H1 (cell line): ENCODE measurements at regions not wholly inside any gene's neighbourhood (a gene's known extent, or its start where the extent isn't known, plus 50 kb on each side); places are given as distances from the start of the nearest gene placed in this dataset.
A peak's percentile ranks its signal among the peaks of the same experiment; 100 is the strongest.

Experiments used
- CTCF ChIA-PET: fragments of 300-600 bp; sonication (Branson Sonifier 250); formaldehyde crosslinking; loops from one replicate; lab custom pipeline; 2021; ENCODE audit not compliant: partially characterized antibody; lab: Charles Lee
- POLR2A ChIA-PET: fragments of 300-600 bp; sonication (Branson Sonifier 250); formaldehyde crosslinking; loops from one replicate; lab custom pipeline; 2021; ENCODE audit warnings: inconsistent platforms; ENCODE audit not compliant: partially characterized antibody; lab: Charles Lee
- DNase-seq, 2 experiments: peaks; one replicate each; pipeline versions ENCODE4 v3.0.0 to v3.0.0-alpha.2; 2010 to 2022; ENCODE audit warnings: low spot score in 2 of 2, low read depth in 1 of 2, mixed read lengths in 1 of 2
- FAIRE-seq: peaks from 2 replicates; lab custom pipeline; 2011; peaks lifted over from hg19 to GRCh38; lab: Jason Lieb, UNC
- H2AFZ ChIP-seq: 2 replicates; pipeline ENCODE4 v1.8.1; 2012; ENCODE audit warnings: low read length, inconsistent platforms
- H2AK5ac ChIP-seq: 2 replicates; pipeline ENCODE4 v1.6.1; 2013; ENCODE audit warnings: low read depth, low read length
- H2BK120ac ChIP-seq: replicated peaks from 2 replicates; pipeline ENCODE3; 2013; ENCODE audit warnings: low read depth, low read length, inconsistent platforms
- H2BK12ac ChIP-seq: 2 replicates; pipeline ENCODE4 v1.6.1; 2013; ENCODE audit warnings: low read depth, low read length
- H2BK15ac ChIP-seq: 2 replicates; pipeline ENCODE4 v1.6.1; 2013; ENCODE audit warnings: low read length
- H2BK20ac ChIP-seq: 2 replicates; pipeline ENCODE4 v1.6.1; 2013; ENCODE audit warnings: low read length
- H2BK5ac ChIP-seq: 2 replicates; pipeline ENCODE4 v1.6.1; 2013; ENCODE audit warnings: low read depth, low read length
- H3K14ac ChIP-seq: 2 replicates; pipeline ENCODE4 v1.6.1; 2013; ENCODE audit warnings: inconsistent platforms; ENCODE audit not compliant: insufficient read length
- H3K18ac ChIP-seq: 2 replicates; pipeline ENCODE4 v1.6.1; 2013; ENCODE audit warnings: low read length; ENCODE audit errors: extremely low read depth
- H3K23ac ChIP-seq: 2 replicates; pipeline ENCODE4 v1.6.1; 2013; ENCODE audit warnings: inconsistent platforms; ENCODE audit not compliant: insufficient read length
- H3K23me2 ChIP-seq: 2 replicates; pipeline ENCODE4 v1.6.1; 2013; ENCODE audit warnings: low read depth, low read length
- H3K27ac ChIP-seq: 2 replicates; pipeline ENCODE4 v1.6.1; 2011; ENCODE audit warnings: low read depth, low read length, inconsistent platforms
- H3K27me3 ChIP-seq, 4 experiments: replicated peaks in 1 of 4; 1 replicate in 1 of 4; 2 replicates in 3 of 4; pipeline versions ENCODE4 v1.6.1 to v1.8.1; 2011 to 2013; ENCODE audit warnings: low read length in 3 of 4, mild to moderate bottlenecking in 3 of 4, inconsistent platforms in 2 of 4, mixed read lengths in 2 of 4, moderate library complexity in 1 of 4; ENCODE audit not compliant: control insufficient read depth in 3 of 4, insufficient read depth in 3 of 4; ENCODE audit errors: extremely low read depth in 1 of 4
- H3K36me3 ChIP-seq, 4 experiments: 2 replicates each; pipeline versions ENCODE4 v1.6.1 to v1.8.1; 2011 to 2013; ENCODE audit warnings: mild to moderate bottlenecking in 4 of 4, low read length in 3 of 4, moderate library complexity in 2 of 4, control low read depth in 1 of 4, inconsistent platforms in 1 of 4; ENCODE audit not compliant: insufficient read depth in 4 of 4, control insufficient read depth in 2 of 4
- H3K4ac ChIP-seq: replicated peaks from 2 replicates; pipeline ENCODE3; 2013; ENCODE audit warnings: low read length, low read depth, mixed read lengths, inconsistent platforms; ENCODE audit not compliant: insufficient read length
- H3K4me1 ChIP-seq, 4 experiments: replicated peaks in 1 of 4; 1 replicate in 1 of 4; 2 replicates in 3 of 4; pipeline versions ENCODE4 v1.6.1 to v1.8.1; 2011 to 2013; ENCODE audit warnings: low read length in 3 of 4, inconsistent platforms in 2 of 4, mixed read lengths in 1 of 4; ENCODE audit not compliant: insufficient read depth in 4 of 4, control insufficient read depth in 3 of 4
- H3K4me2 ChIP-seq, 2 experiments: 2 replicates each; pipeline versions ENCODE4 v1.6.1 to v1.8.1; 2011 to 2013; ENCODE audit warnings: low read depth in 2 of 2, low read length in 2 of 2, control low read depth in 1 of 2, inconsistent platforms in 1 of 2, mild to moderate bottlenecking in 1 of 2; ENCODE audit not compliant: insufficient read depth in 1 of 2
- H3K4me3 ChIP-seq, 4 experiments: fragments of 200-600, 300-600 bp in 1 of 4; sonication (generic), shearing (Covaris generic), sonication (Bioruptor Twin) in 1 of 4; 2 replicates each; pipeline versions ENCODE4 v1.5.1 to v1.8.1; 2011 to 2016; ENCODE audit warnings: low read length in 4 of 4, low read depth in 3 of 4, control low read depth in 2 of 4, inconsistent platforms in 2 of 4, mild to moderate bottlenecking in 2 of 4, mixed read lengths in 1 of 4, moderate library complexity in 1 of 4; ENCODE audit not compliant: insufficient read depth in 2 of 4; ENCODE audit errors: extremely low read depth in 1 of 4
- H3K56ac ChIP-seq: replicated peaks from 2 replicates; pipeline ENCODE3; 2013; ENCODE audit warnings: low read depth, mild to moderate bottlenecking, mixed read lengths, low read length, inconsistent platforms; ENCODE audit not compliant: insufficient read length
- H3K79me1 ChIP-seq: 2 replicates; pipeline ENCODE4 v1.6.1; 2013; ENCODE audit warnings: low read depth, low read length, control low read depth
- H3K79me2 ChIP-seq, 2 experiments: 2 replicates each; pipeline versions ENCODE4 v1.6.1 to v1.8.1; 2012 to 2013; ENCODE audit warnings: low read length in 2 of 2, mild to moderate bottlenecking in 2 of 2, inconsistent platforms in 1 of 2; ENCODE audit not compliant: insufficient read depth in 2 of 2, control insufficient read depth in 1 of 2
- H3K9ac ChIP-seq, 4 experiments: replicated peaks in 1 of 4; 1 replicate in 1 of 4; 2 replicates in 3 of 4; pipeline versions ENCODE4 v1.6.1 to v1.8.1; 2011 to 2013; ENCODE audit warnings: low read depth in 3 of 4, low read length in 3 of 4, control low read depth in 2 of 4, mild to moderate bottlenecking in 2 of 4, moderate library complexity in 2 of 4, inconsistent platforms in 1 of 4; ENCODE audit errors: extremely low read depth in 1 of 4
- H3K9me3 ChIP-seq, 2 experiments: 2 replicates each; pipeline versions ENCODE4 v1.6.1 to v1.8.1; 2012 to 2013; ENCODE audit warnings: mild to moderate bottlenecking in 2 of 2, moderate library complexity in 2 of 2, control low read depth in 1 of 2, inconsistent platforms in 1 of 2, low read depth in 1 of 2, low read length in 1 of 2, mixed read lengths in 1 of 2; ENCODE audit not compliant: insufficient read depth in 2 of 2
- H4K20me1 ChIP-seq, 2 experiments: replicated peaks in 1 of 2; 2 replicates each; pipeline versions ENCODE3 to v1.8.1; 2011 to 2013; ENCODE audit warnings: inconsistent platforms in 2 of 2, low read length in 2 of 2, mild to moderate bottlenecking in 1 of 2; ENCODE audit not compliant: insufficient read depth in 2 of 2, control insufficient read depth in 1 of 2
- H4K5ac ChIP-seq: 2 replicates; pipeline ENCODE4 v1.6.1; 2013; ENCODE audit warnings: low read length, low read depth, mixed read lengths, inconsistent platforms; ENCODE audit not compliant: insufficient read length
- H4K8ac ChIP-seq: 2 replicates; pipeline ENCODE4 v1.8.0; 2013; ENCODE audit warnings: mild to moderate bottlenecking, moderate library complexity, low read length, inconsistent platforms; ENCODE audit not compliant: insufficient read depth; ENCODE audit errors: extremely low read depth
- H4K91ac ChIP-seq: replicated peaks from 2 replicates; pipeline ENCODE3; 2013; ENCODE audit warnings: low read length, mixed read lengths, inconsistent platforms; ENCODE audit not compliant: insufficient read length
- EP300 ChIP-seq, 2 experiments: IDR thresholded peaks; 1 replicate in 1 of 2; 2 replicates in 1 of 2; pipeline ENCODE4 v1.6.1; 2011 to 2012; ENCODE audit warnings: low read depth in 2 of 2, low read length in 2 of 2, mild to moderate bottlenecking in 2 of 2, borderline replicate concordance in 1 of 2, inconsistent platforms in 1 of 2, moderate library complexity in 1 of 2
- WGBS, 2 experiments: shearing (Covaris generic) in 1 of 2; methylation state at CpG; one replicate each; pipeline versions ENCODE4 v1.1.6 to v1.1.7; 2013 to 2015; ENCODE audit warnings: low lambda C conversion rate in 2 of 2, mixed read lengths in 2 of 2, inconsistent platforms in 1 of 2, low coverage in 1 of 2, missing lambda C conversion rate in 1 of 2; ENCODE audit not compliant: insufficient replicate concordance in 2 of 2, insufficient coverage in 1 of 2, insufficient read length in 1 of 2; ENCODE audit errors: extremely low coverage in 1 of 2, missing lambda C conversion rate in 1 of 2; 5-methylcytosine and 5-hydroxymethylcytosine counted together

DNA sequence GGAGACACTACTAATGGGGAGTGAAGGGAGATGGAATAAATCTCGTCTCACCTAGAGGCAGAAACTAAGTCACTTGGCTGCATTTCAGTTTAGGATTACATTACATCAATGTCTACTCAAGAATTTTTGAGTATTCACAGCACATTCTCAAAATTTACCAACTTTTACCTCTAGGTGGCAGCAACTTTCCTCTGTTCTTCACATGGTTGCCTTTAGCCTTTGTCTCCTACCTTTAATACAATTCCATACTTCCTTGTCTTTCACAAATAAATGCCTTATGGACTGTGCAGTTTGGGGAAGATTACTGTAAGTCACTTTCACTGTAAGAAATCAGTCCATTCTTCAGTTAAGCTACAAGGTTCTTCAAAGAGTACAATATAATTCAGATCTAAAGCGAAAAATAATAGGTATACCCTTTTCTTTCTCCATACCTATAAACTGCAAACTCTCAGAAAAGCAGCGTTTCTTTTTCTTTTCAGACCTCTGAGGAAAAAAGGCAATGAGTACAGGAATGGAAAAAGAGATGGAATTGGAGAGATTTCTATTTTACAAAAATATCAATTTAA lies 379.4 kb downstream of the KLF12 start:
- no peak overlapping the region for H2BK120ac ChIP-seq
- H3K9me3 ChIP-seq: no peaks in the 10 kb centered on the region
- no peak overlapping the region for H3K18ac ChIP-seq
- H4K8ac ChIP-seq: no peak overlapping the region
- ChIA-PET CTCF (interaction anchor here (0.6 to 3.8 kb wide), 19 partner anchors 9 to 1980 kb away, joined by 3 to 26 read pairs (median 3); no protein-coding TSS in a partner anchor), POLR2A (no interaction called here)
- H2BK12ac ChIP-seq: no peak overlapping the region
- DNase-seq: no peak
- no peaks in the 10 kb centered on the region for H4K20me1 ChIP-seq
- H3K56ac ChIP-seq: no peak overlapping the region
- no peak overlapping the region for H3K23ac ChIP-seq
- H4K91ac ChIP-seq: no peak overlapping the region
- no peak overlapping the region for H3K27ac ChIP-seq
- H3K27me3 ChIP-seq: no peaks in the 10 kb centered on the region
- no peaks in the 10 kb centered on the region for H3K79me2 ChIP-seq
- no peak overlapping the region for H2AFZ ChIP-seq
- H3K4ac ChIP-seq: no peak overlapping the region
- H2AK5ac ChIP-seq: no peak overlapping the region
- no peak overlapping the region for H3K4me2 ChIP-seq
- no peaks in the 10 kb centered on the region for H3K79me1 ChIP-seq
- WGBS, 2 experiments: 50% methylated on average over 3 of the region's 3 CpGs; no CpG with 5 or more reads in 1 of the 2 experiments
- FAIRE-seq: peak; percentile 80
- no peak overlapping the region for H2BK20ac ChIP-seq
- H3K4me3 ChIP-seq: no peak overlapping the region
- no peak overlapping the region for H3K9ac ChIP-seq
- H2BK5ac ChIP-seq: no peak overlapping the region
- no peak overlapping the region for H2BK15ac ChIP-seq
- no peak overlapping the region for H3K14ac ChIP-seq
- H3K23me2 ChIP-seq: no peaks in the 10 kb centered on the region
- H3K4me1 ChIP-seq: peaks cover 0 to 6% (median 0%) of the 10 kb centered on the region in 4 experiments; a peak in 2 of 7 replicates
- H3K36me3 ChIP-seq: no peaks in the 10 kb centered on the region
- no peak overlapping the region for H4K5ac ChIP-seq
- TF ChIP-seq EP300 (IDR thresholded peaks at IDR 0.05; ENCODE audit: borderline replicate concordance in 1 of 2, low read depth in 2 of 2, low read length in 2 of 2): no peak
